Stomach (tissue), 8 donors: ENCODE measurements at regions not wholly inside any gene's neighbourhood (a gene's known extent, or its start where the extent isn't known, plus 50 kb on each side); places are given as distances from the start of the nearest gene placed in this dataset.
"Not testable (repeated sequence)": the region's sequence is repeated elsewhere in the genome, so short reads cannot be mapped to it uniquely, and the experiment has no call there.

Experiments used
- DNase-seq, 2 donors: peaks; one replicate each; pipeline versions ENCODE4 v3.0.0 to v3.0.0-alpha.2; 2013 to 2019
- H3K27ac ChIP-seq, 5 donors: fragments of 200-600 bp in 4 of 5; sonication (generic) in 4 of 5; one replicate each; pipeline ENCODE4 v1.5.1; 2013 to 2019; ENCODE audit warnings: mild to moderate bottlenecking in 1 of 5, moderate library complexity in 1 of 5
- H3K27me3 ChIP-seq, 3 donors: fragments of 200-600 bp; sonication (generic); one replicate each; pipeline ENCODE4 v1.5.1; 2017 to 2019; ENCODE audit warnings: mixed run types in 1 of 3
- H3K36me3 ChIP-seq, 4 donors: fragments of 200-600 bp; sonication (generic); 1 replicate in 3 of 4; 2 replicates in 1 of 4; pipeline ENCODE4 v1.5.1; 2016 to 2019
- H3K4me1 ChIP-seq, 4 donors: fragments of 200-600 bp; sonication (generic); one replicate each; pipeline ENCODE4 v1.5.1; 2016 to 2019
- H3K4me3 ChIP-seq, 4 donors: fragments of 200-600 bp; sonication (generic) in 3 of 4; one replicate each; pipeline ENCODE4 v1.5.1; 2016 to 2019; ENCODE audit warnings: mild to moderate bottlenecking in 1 of 4
- H3K9me3 ChIP-seq, 4 donors: fragments of 200-600 bp; sonication (generic); one replicate each; pipeline ENCODE4 v1.5.1; 2016 to 2019
- EP300 ChIP-seq: sonication (generic); formaldehyde crosslinking; IDR thresholded peaks from one replicate; pipeline ENCODE4 v1.6.1; 2017; ENCODE audit warnings: antibody characterized with exemption
- POLR2A ChIP-seq, 4 donors: fragments of 450-650 bp; IDR thresholded peaks; one replicate each; pipeline ENCODE4 v1.6.1; 2016; ENCODE audit warnings: antibody characterized with exemption in 4 of 4, control low read depth in 2 of 4, mild to moderate bottlenecking in 1 of 4, moderate library complexity in 1 of 4
- POLR2AphosphoS5 ChIP-seq, 3 donors: sonication (generic); formaldehyde crosslinking; IDR thresholded peaks; one replicate each; pipeline ENCODE4 v1.6.1; 2016; ENCODE audit warnings: antibody characterized with exemption in 3 of 3
- WGBS, 5 donors: extraction: QIAGEN DNeasy Blood & Tissue Kit in 3 of 5; methylation state at CpG; one replicate each; pipeline versions ENCODE4 v1.1.5 to v1.1.7; 2013 to 2018; 5-methylcytosine and 5-hydroxymethylcytosine counted together
- intact Hi-C: fragments of 100-400 bp; cut with DNase I; formaldehyde crosslinking; loops from one replicate; pipeline ENCODE4 v1.15.1; 2023; ENCODE audit warnings: low total_unique reads
- TF ChIP-seq, protein P1 (sequence below), 7 experiments: fragments of 450-650 bp in 4 of 7; fragments of 200-600 bp in 3 of 7; sonication (generic) in 3 of 7; IDR thresholded peaks; one replicate each; pipeline ENCODE4 v1.5.1; 2016 to 2019; ENCODE audit warnings: antibody characterized with exemption in 7 of 7, control low read depth in 2 of 7, mild to moderate bottlenecking in 1 of 7
- donor health status: healthy with polysubstance abuse.
- donor health status: Bipolar disorder and iron deficiency.
- donor health status: healthy.

DNA sequence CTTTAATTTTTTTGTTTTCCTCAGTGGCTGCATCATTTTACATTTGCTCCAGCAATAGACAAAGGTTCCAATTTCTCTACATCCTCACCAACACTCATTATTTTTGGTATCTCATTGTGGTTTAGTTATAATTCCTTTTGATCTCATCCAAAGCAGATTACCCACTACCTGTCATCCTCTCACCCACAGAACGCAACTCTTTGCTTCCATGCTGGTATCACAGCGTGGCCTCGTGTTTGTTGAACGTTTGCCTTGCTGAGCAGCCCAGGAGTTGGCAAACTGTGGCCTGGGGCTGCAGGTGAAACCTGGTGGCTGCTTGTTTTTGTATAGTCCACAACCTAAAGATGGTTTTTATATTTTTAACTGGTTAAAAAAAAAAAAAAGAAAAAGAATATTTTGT lies 181.9 kb downstream of the BCAS1 start:
- H3K4me1 ChIP-seq = peaks cover 0 to 13% (median 0%) of the 10 kb centered on the region in 4 donors
- 48 to 58% (median 55%) methylated on average over 4 of the region's 4 CpGs for WGBS, 5 donors
- TF ChIP-seq POLR2AphosphoS5 (IDR thresholded peaks at IDR 0.05) = no peak
- no peak for TF ChIP-seq EP300
- TF ChIP-seq, protein P1, sequence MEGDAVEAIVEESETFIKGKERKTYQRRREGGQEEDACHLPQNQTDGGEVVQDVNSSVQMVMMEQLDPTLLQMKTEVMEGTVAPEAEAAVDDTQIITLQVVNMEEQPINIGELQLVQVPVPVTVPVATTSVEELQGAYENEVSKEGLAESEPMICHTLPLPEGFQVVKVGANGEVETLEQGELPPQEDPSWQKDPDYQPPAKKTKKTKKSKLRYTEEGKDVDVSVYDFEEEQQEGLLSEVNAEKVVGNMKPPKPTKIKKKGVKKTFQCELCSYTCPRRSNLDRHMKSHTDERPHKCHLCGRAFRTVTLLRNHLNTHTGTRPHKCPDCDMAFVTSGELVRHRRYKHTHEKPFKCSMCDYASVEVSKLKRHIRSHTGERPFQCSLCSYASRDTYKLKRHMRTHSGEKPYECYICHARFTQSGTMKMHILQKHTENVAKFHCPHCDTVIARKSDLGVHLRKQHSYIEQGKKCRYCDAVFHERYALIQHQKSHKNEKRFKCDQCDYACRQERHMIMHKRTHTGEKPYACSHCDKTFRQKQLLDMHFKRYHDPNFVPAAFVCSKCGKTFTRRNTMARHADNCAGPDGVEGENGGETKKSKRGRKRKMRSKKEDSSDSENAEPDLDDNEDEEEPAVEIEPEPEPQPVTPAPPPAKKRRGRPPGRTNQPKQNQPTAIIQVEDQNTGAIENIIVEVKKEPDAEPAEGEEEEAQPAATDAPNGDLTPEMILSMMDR (IDR thresholded peaks at IDR 0.05) = no peak
- no peak for TF ChIP-seq POLR2A (IDR thresholded peaks at IDR 0.05)
- no peak overlapping the region for H3K27ac ChIP-seq
- no peaks in the 10 kb centered on the region for H3K27me3 ChIP-seq
- H3K9me3 ChIP-seq = no peaks in the 10 kb centered on the region
- DNase-seq = no peak
- H3K36me3 ChIP-seq = no peaks in the 10 kb centered on the region
- H3K4me3 ChIP-seq = no peak overlapping the region
- intact Hi-C loops = no loop called here

DNA sequence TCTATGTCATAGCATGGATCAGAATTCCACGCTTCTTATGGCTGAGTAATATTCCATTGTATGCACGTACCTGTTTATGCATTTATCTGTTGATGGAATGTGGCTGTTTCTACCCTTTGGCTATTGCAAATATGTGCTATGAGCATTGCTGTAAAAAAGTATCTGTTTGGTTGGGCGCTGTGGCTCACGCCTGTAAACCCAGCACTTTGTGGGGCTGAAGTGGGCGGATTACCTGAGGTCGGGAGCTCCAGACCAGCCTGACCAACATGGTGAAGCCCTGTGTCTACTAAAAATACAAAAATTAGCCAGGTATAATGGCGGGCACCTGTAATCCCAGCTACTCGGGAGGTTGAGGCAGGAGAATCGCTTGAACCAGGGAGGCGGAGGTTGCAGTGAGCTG lies 182.4 kb downstream of the BCAS1 start:
- Histone ChIP-seq H3K36me3 (no peaks in the 10 kb centered on the region), H3K27ac (no peak overlapping the region), H3K4me3 (no peak overlapping the region), H3K9me3 (no peaks in the 10 kb centered on the region), H3K4me1 (peaks cover 0 to 7% (median 0%) of the 10 kb centered on the region in 4 donors), H3K27me3 (no peaks in the 10 kb centered on the region)
- no peak for DNase-seq
- TF ChIP-seq, protein P1 (IDR thresholded peaks at IDR 0.05) = no peak
- TF ChIP-seq POLR2A (IDR thresholded peaks at IDR 0.05) (no peak), POLR2AphosphoS5 (IDR thresholded peaks at IDR 0.05) (no peak), EP300 (no peak)
- intact Hi-C loops = no loop called here
- 94 to 98% (median 96%) methylated on average over 10 of the region's 10 CpGs for WGBS, 5 donors

DNA sequence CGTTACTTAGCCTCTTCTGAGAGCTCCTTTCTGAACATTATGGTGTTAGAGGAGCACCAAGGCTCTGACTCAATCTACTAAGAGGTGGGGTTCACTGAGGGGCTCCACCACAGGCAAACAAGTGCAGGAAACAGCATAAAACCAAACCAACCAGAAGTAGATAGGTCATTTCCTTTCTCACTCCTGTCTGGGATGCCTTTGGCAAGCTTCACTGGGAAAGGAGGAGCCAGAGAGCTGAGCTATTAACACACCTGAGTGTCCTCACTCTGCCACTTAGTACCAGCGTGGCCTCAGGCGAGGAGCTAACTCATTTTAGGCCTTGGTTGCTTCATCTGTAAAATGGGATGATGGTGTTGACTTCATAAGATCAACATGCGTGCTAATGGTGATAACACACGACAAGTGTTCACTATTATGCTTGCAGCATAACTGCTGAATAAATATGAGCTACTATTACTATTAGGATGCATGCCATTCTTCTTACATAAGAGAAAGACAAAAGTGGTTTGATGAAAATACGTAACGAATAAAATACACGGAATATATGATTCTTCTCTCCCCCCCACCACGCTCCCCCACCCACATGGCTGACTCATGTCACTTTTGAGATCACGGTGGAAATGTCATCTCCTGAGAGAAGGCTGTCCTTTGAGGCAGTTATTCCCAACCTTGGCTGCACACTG lies 185.4 kb downstream of the BCAS1 start:
- TF ChIP-seq, protein P1 (IDR thresholded peaks at IDR 0.05) = no peak
- no peak for TF ChIP-seq POLR2A (IDR thresholded peaks at IDR 0.05)
- no peak for TF ChIP-seq POLR2AphosphoS5 (IDR thresholded peaks at IDR 0.05)
- no peak for TF ChIP-seq EP300
- intact Hi-C loops = no loop called here
- no peak for DNase-seq
- no peak overlapping the region for H3K27ac ChIP-seq
- 73 to 85% (median 78%) methylated on average over 10 of the region's 10 CpGs for WGBS, 5 donors
- H3K9me3 ChIP-seq = no peaks in the 10 kb centered on the region
- no peaks in the 10 kb centered on the region for H3K36me3 ChIP-seq
- no peaks in the 10 kb centered on the region for H3K4me1 ChIP-seq
- H3K27me3 ChIP-seq = no peaks in the 10 kb centered on the region
- no peak overlapping the region for H3K4me3 ChIP-seq

DNA sequence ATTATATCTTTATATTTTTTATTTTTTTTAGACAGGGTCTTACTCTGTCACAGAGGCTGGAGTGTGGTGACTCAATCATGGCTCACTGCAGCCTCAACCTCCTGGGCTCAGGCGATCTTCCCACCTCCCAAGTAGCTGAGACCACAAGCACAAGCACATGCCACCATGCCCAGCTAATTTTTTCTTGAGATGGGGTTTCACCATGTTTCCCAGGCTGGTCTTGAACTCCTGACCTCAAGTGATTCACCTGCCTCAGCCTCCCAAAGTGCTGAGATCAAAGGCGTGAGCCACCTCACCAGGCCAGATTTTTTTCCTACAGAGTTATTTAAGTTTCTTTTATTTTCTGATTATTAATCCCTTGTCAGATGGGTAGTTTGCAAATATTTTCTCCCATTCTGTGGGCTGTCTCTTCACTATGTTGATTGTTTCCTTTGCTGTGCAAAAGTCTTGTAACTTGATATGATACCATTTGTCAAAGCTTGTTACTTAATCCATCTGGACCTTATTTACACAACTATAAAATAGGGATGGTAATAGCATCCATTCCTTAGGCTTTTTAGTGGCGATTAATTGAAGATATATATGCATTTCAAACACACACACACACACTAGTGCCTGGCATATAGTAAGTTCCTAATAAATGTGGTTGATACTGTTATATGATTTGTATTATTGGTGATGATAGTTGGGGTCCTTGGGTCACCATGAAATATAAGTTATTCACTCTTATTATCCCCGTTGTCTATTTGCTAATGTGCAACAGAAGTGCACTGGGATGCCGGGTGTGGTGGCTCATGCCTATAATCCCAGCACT lies 187.1 kb downstream of the BCAS1 start:
- Histone ChIP-seq H3K27me3 (no peaks in the 10 kb centered on the region), H3K4me1 (peaks cover 0 to 5% (median 0%) of the 10 kb centered on the region in 4 donors), H3K27ac (no peak overlapping the region), H3K9me3 (no peaks in the 10 kb centered on the region), H3K36me3 (no peaks in the 10 kb centered on the region), H3K4me3 (no peak overlapping the region)
- no peak for TF ChIP-seq EP300
- DNase-seq = no peak
- 80 to 86% (median 84%) methylated on average over 5 of the region's 5 CpGs for WGBS, 5 donors
- intact Hi-C loops = no loop called here

DNA sequence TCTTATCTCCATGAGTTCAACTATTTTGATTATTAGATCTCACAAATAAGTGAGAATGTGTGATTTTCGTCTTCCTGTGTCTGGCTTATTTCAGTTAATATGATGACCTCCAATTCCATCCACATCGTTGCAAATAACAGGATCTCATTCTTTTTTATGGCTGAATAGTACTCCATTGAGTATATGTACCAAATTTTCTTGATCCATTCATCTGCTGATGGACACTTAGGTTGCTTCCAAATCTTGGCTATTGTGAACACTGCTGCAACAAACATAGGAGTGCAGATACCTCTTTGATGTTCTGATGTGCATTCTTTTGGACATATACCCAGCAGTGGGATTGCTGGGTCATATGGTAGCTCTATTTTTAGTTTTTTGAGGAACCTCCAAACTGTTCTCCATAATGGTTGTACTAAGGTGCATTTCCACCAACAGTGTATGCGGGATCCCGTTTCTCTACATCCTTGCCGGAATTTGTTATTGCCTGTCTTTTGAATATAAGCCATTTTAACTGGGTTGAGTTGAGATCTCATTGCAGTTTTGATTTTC lies 187.9 kb downstream of the BCAS1 start:
- DNase-seq, H3K9me3 ChIP-seq, H3K27ac ChIP-seq, H3K4me1 ChIP-seq, intact Hi-C loops, H3K36me3 ChIP-seq, H3K27me3 ChIP-seq, H3K4me3 ChIP-seq: not testable (repeated sequence)
- WGBS, 5 donors = 94 to 96% (median 95%) methylated on average over 5 of the region's 5 CpGs
